ENCODE measurements at regions not wholly inside any gene's neighbourhood (a gene's known extent, or its start where the extent isn't known, plus 50 kb on each side); places are given as distances from the start of the nearest gene placed in this dataset.

DNA sequence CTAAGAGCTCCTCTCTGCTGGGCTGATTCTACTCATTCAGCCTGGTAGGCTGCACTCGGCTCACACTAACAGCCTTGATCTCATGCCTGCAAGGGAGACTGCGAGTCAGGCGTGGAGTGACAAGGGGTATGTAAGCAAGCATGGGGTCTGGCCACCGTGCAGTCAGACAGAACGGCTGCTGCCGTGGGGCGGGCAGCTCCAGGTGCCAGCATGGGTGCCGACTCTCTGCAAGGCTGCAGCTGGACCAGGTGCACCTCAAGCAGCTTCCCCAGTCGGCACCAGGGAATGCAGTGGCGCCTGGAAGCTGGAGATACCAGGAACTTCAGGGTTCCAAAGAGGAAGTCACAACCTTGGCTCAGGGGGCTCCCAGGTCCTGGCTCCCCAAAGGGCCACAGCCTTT is 892.3 kb downstream of the OLFM4 start:
- no peak for TF ChIP-seq EP300 (IDR thresholded peaks at IDR 0.05)
- TF ChIP-seq CTCF (IDR thresholded peaks at IDR 0.05) = no peak
- TF ChIP-seq POLR2A (IDR thresholded peaks at IDR 0.05) = no peak
- no peak for TF ChIP-seq POLR2AphosphoS5 (IDR thresholded peaks at IDR 0.05)
- H3K36me3 ChIP-seq = no peaks in the 10 kb centered on the region
- DNase-seq (peak in 1 of 2 donors; percentile 52), ATAC-seq (ENCODE audit: low FRiP score in 2 of 2) (peak in 1 of 2 donors; percentile 29)
- H3K4me1 ChIP-seq = no peaks in the 10 kb centered on the region
- H3K27me3 ChIP-seq = no peaks in the 10 kb centered on the region
- no peak overlapping the region for H3K27ac ChIP-seq
- H3K4me3 ChIP-seq = no peak overlapping the region
- no peaks in the 10 kb centered on the region for H3K9me3 ChIP-seq
- 88 to 90% methylated on average over 3 to 10 of the region's 10 CpGs for WGBS, 2 donors

DNA sequence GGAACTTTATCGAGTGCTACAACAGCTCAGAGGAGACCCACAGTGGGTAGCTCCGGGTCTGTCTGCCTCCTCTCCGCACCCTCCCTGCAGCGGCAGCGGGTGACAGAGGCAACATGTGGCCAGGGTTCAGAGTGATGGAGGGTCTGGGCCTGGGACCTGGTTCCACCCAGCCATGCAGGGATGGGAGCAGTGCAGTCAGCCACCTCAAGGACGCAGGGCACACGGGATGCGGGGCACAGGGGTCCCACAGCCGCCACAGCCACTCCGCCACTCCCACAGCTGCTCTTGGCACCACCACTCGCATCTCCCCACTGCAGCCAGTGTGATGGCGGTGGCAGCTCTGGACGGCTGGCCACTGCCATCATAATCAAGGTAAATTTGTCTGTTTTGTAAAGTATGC is 892.9 kb downstream of the OLFM4 start:
- no peaks in the 10 kb centered on the region for H3K9me3 ChIP-seq
- H3K27me3 ChIP-seq = no peaks in the 10 kb centered on the region
- no peaks in the 10 kb centered on the region for H3K36me3 ChIP-seq
- DNase-seq (peak in 1 of 2 donors; percentile 57), ATAC-seq (ENCODE audit: low FRiP score in 2 of 2) (peak; percentile 12 to 19)
- no peak overlapping the region for H3K4me3 ChIP-seq
- TF ChIP-seq CTCF (IDR thresholded peaks at IDR 0.05) = no peak
- TF ChIP-seq EP300 (IDR thresholded peaks at IDR 0.05) = no peak
- TF ChIP-seq POLR2AphosphoS5 (IDR thresholded peaks at IDR 0.05) = no peak
- no peak for TF ChIP-seq POLR2A (IDR thresholded peaks at IDR 0.05)
- H3K27ac ChIP-seq = no peak overlapping the region
- WGBS, 2 donors = 80 to 94% methylated on average over 5 to 10 of the region's 13 CpGs
- no peaks in the 10 kb centered on the region for H3K4me1 ChIP-seq

DNA sequence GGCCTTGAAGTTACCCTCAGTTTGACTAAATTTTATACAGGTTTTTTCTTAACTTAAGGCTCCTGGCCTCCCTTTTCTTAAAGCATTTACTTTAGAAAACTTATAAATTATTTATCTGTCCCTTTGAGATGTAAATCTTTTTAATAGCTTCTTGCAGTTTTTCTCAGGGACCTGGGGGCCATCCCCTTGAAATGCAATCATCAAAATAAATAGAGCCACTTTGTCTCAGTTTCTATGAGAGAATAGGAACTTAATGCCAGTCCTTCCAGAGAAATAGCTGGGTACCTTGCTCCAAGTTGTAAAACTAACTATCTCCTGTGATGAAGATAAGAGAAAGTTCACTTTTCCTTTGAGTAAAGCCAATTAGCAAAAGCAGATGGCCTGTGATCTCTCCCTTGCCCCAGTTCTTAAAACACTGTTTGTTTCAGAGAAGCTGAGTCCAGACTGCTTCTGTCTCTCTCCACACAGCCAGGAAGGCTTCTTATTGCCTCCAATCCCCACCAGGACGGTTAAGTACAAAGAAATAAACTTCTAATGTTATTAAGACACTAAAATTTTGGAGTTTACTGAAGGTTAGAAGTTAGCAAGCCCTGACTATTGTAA is 913.1 kb downstream of the OLFM4 start:
- TF ChIP-seq POLR2AphosphoS5 (IDR thresholded peaks at IDR 0.05) (no peak), CTCF (IDR thresholded peaks at IDR 0.05) (no peak), EP300 (IDR thresholded peaks at IDR 0.05) (no peak), POLR2A (IDR thresholded peaks at IDR 0.05) (no peak)
- Histone ChIP-seq H3K4me3 (no peak overlapping the region), H3K27me3 (no peaks in the 10 kb centered on the region), H3K9me3 (no peaks in the 10 kb centered on the region), H3K36me3 (no peaks in the 10 kb centered on the region), H3K27ac (no peak overlapping the region), H3K4me1 (no peaks in the 10 kb centered on the region)
- DNase-seq = no peak
- WGBS, 2 donors = 6 to 31% methylated on average over 1 of the region's 1 CpG
- ATAC-seq (ENCODE audit: low FRiP score in 2 of 2) = no peak

- no peaks in the 10 kb centered on the region for H3K9me3 ChIP-seq
- no peak for DNase-seq
- H3K4me3 ChIP-seq = no peak overlapping the region
- no peaks in the 10 kb centered on the region for H3K4me1 ChIP-seq
- 42 to 61% methylated on average over 3 of the region's 3 CpGs for WGBS, 2 donors
- TF ChIP-seq POLR2AphosphoS5 (IDR thresholded peaks at IDR 0.05) = no peak
- no peak for TF ChIP-seq POLR2A (IDR thresholded peaks at IDR 0.05)
- no peak for TF ChIP-seq EP300 (IDR thresholded peaks at IDR 0.05)
- TF ChIP-seq CTCF (IDR thresholded peaks at IDR 0.05) = no peak
- ATAC-seq (ENCODE audit: low FRiP score in 2 of 2) = no peak
- no peaks in the 10 kb centered on the region for H3K27me3 ChIP-seq
- H3K27ac ChIP-seq = no peak overlapping the region
- H3K36me3 ChIP-seq = no peaks in the 10 kb centered on the region
Observed at GRCh38 chr13:53946500-53946899, 917.9 kb downstream of the OLFM4 start.

GRCh38 chr13:53953183-53953582 is 924.6 kb downstream of the OLFM4 start:
- Histone ChIP-seq H3K4me1 (no peaks in the 10 kb centered on the region), H3K36me3 (no peaks in the 10 kb centered on the region), H3K9me3 (no peaks in the 10 kb centered on the region), H3K27me3 (no peaks in the 10 kb centered on the region), H3K27ac (no peak overlapping the region), H3K4me3 (no peak overlapping the region)
- ATAC-seq (ENCODE audit: low FRiP score in 2 of 2) (no peak), DNase-seq (no peak)
- 58 to 62% methylated on average over 2 of the region's 2 CpGs for WGBS, 2 donors
- TF ChIP-seq POLR2AphosphoS5 (IDR thresholded peaks at IDR 0.05) (no peak), EP300 (IDR thresholded peaks at IDR 0.05) (no peak), POLR2A (IDR thresholded peaks at IDR 0.05) (no peak), CTCF (IDR thresholded peaks at IDR 0.05) (no peak)

Data from upper lobe of left lung (tissue), 6 donors.